Smooth muscle cell (in vitro differentiated cells): ENCODE measurements at regions not wholly inside any gene's neighbourhood (a gene's known extent, or its start where the extent isn't known, plus 50 kb on each side); places are given as distances from the start of the nearest gene placed in this dataset.
"Not testable (repeated sequence)": the region's sequence is repeated elsewhere in the genome, so short reads cannot be mapped to it uniquely, and the experiment has no call there.

Experiments
- DNase-seq: peaks from one replicate; lab custom pipeline; 2025; ENCODE audit not compliant: unreplicated experiment; lab: John Stamatoyannopoulos, UW
- H2AFZ ChIP-seq: fragments of 200-600 bp; sonication (generic); 2 replicates; pipeline ENCODE4 v1.6.0; 2016; ENCODE audit warnings: antibody characterized with exemption, low read depth, mild to moderate bottlenecking
- H3F3A ChIP-seq: fragments of 200-600 bp; sonication (generic); 2 replicates; pipeline ENCODE4 v1.6.0; 2017; ENCODE audit warnings: antibody characterized with exemption, low read depth
- H3K27ac ChIP-seq: fragments of 200-600 bp; sonication (generic); 2 replicates; pipeline ENCODE4 v1.5.1; 2016; ENCODE audit warnings: low read depth, mild to moderate bottlenecking
- H3K27me3 ChIP-seq: fragments of 200-600 bp; sonication (generic); 2 replicates; pipeline ENCODE4 v1.6.1; 2016; ENCODE audit warnings: low read depth, mild to moderate bottlenecking
- H3K36me3 ChIP-seq: fragments of 200-600 bp; sonication (generic); 2 replicates; pipeline ENCODE4 v1.5.1; 2016; ENCODE audit warnings: low read depth
- H3K4me1 ChIP-seq: fragments of 200-600 bp; sonication (generic); 2 replicates; pipeline ENCODE4 v1.5.1; 2016; ENCODE audit warnings: low read depth
- H3K4me2 ChIP-seq: fragments of 200-600 bp; sonication (generic); 2 replicates; pipeline ENCODE4 v1.6.0; 2016; ENCODE audit warnings: mild to moderate bottlenecking
- H3K4me3 ChIP-seq: fragments of 200-600 bp; sonication (generic); 2 replicates; pipeline ENCODE4 v1.5.1; 2016; ENCODE audit warnings: mild to moderate bottlenecking
- H3K79me2 ChIP-seq: fragments of 200-600 bp; sonication (generic); 2 replicates; pipeline ENCODE4 v1.6.0; 2016; ENCODE audit warnings: low read depth, mild to moderate bottlenecking
- H3K9ac ChIP-seq: fragments of 200-600 bp; sonication (generic); 2 replicates; pipeline ENCODE4 v1.6.0; 2016; ENCODE audit warnings: low read depth
- H3K9me3 ChIP-seq: fragments of 200-600 bp; sonication (generic); replicated peaks from 2 replicates; pipeline ENCODE4 v1.5.1; 2016; ENCODE audit warnings: low read depth
- H4K20me1 ChIP-seq: fragments of 200-600 bp; sonication (generic); 2 replicates; pipeline ENCODE4 v1.6.0; 2016; ENCODE audit warnings: low read depth
- CTCF ChIP-seq: fragments of 200-600 bp; sonication (generic); IDR thresholded peaks from 2 replicates; pipeline ENCODE4 v1.5.1; 2017; ENCODE audit warnings: borderline replicate concordance, mild to moderate bottlenecking, antibody characterized with exemption; ENCODE audit not compliant: insufficient read depth, poor library complexity, severe bottlenecking
- WGBS: methylation state at CpG from one replicate; pipeline ENCODE4 v1.1.7; 2016; ENCODE audit warnings: low lambda C conversion rate; 5-methylcytosine and 5-hydroxymethylcytosine counted together

- H3K79me2 ChIP-seq, result no peaks in the 10 kb centered on the region
- H3F3A ChIP-seq, result no peaks in the 10 kb centered on the region
- H3K4me2 ChIP-seq, result no peak overlapping the region
- peaks cover 2% of the 10 kb centered on the region for H3K27me3 ChIP-seq
- H3K4me1 ChIP-seq, result no peaks in the 10 kb centered on the region
- no peaks in the 10 kb centered on the region for H3K36me3 ChIP-seq
- no peak overlapping the region for H3K27ac ChIP-seq
- H2AFZ ChIP-seq, result no peak overlapping the region
- H3K9me3 ChIP-seq, result no peaks in the 10 kb centered on the region
- DNase-seq, result no peak
- H3K4me3 ChIP-seq, result no peak overlapping the region
- TF ChIP-seq CTCF, result no peak
- no peaks in the 10 kb centered on the region for H4K20me1 ChIP-seq
- no peak overlapping the region for H3K9ac ChIP-seq
- 75% methylated on average over 5 of the region's 5 CpGs for WGBS
Observed at GRCh38 chr6:155813548-155813947, 357.9 kb upstream of the NOX3 start.

- Histone ChIP-seq H3K4me1 (no peaks in the 10 kb centered on the region), H3K9ac (no peak overlapping the region), H2AFZ (no peak overlapping the region), H3K79me2 (no peaks in the 10 kb centered on the region), H3K4me3 (no peak overlapping the region), H3F3A (no peaks in the 10 kb centered on the region), H3K9me3 (no peaks in the 10 kb centered on the region), H3K27me3 (no peaks in the 10 kb centered on the region), H3K27ac (no peak overlapping the region), H4K20me1 (no peaks in the 10 kb centered on the region), H3K36me3 (no peaks in the 10 kb centered on the region), H3K4me2 (no peak overlapping the region)
- no peak for TF ChIP-seq CTCF
- DNase-seq, result no peak
- WGBS, result 90% methylated on average over 6 of the region's 6 CpGs
Observed at GRCh38 chr6:155807243-155807642, 351.6 kb upstream of the NOX3 start.

GRCh38 chr6:155801046-155801445 is 345.4 kb upstream of the NOX3 start:
- no peak overlapping the region for H3K4me2 ChIP-seq
- H3K79me2 ChIP-seq, result no peaks in the 10 kb centered on the region
- TF ChIP-seq CTCF, result no peak
- H2AFZ ChIP-seq, result no peak overlapping the region
- DNase-seq, result no peak
- no peaks in the 10 kb centered on the region for H3K27me3 ChIP-seq
- H3K9ac ChIP-seq, result no peak overlapping the region
- no peaks in the 10 kb centered on the region for H3K4me1 ChIP-seq
- no peaks in the 10 kb centered on the region for H3K9me3 ChIP-seq
- H3K27ac ChIP-seq, result no peak overlapping the region
- 96% methylated on average over 1 of the region's 1 CpG for WGBS
- H3F3A ChIP-seq, result no peaks in the 10 kb centered on the region
- H3K4me3 ChIP-seq, result no peak overlapping the region
- H4K20me1 ChIP-seq, result no peaks in the 10 kb centered on the region
- no peaks in the 10 kb centered on the region for H3K36me3 ChIP-seq

GRCh38 chr6:155798876-155799275 is 343.2 kb upstream of the NOX3 start:
- not testable (repeated sequence) for DNase-seq, H3F3A ChIP-seq, H4K20me1 ChIP-seq, H3K79me2 ChIP-seq, H3K9me3 ChIP-seq, H3K4me3 ChIP-seq, H3K27ac ChIP-seq, H3K27me3 ChIP-seq, H3K4me2 ChIP-seq, H3K9ac ChIP-seq, H3K36me3 ChIP-seq, H2AFZ ChIP-seq, H3K4me1 ChIP-seq
- WGBS, result 87% methylated on average over 3 of the region's 3 CpGs
